ENCODE measurements at regions not wholly inside any gene's neighbourhood (a gene's known extent, or its start where the extent isn't known, plus 50 kb on each side); places are given as distances from the start of the nearest gene placed in this dataset.
A peak's percentile ranks its signal among the peaks of the same experiment; 100 is the strongest.
"Not testable (repeated sequence)": the region's sequence is repeated elsewhere in the genome, so short reads cannot be mapped to it uniquely, and the experiment has no call there.

GRCh38 chr4:163273922-163274321, 58.5 kb downstream of the NPY1R start:
- no peak for DNase-seq

- no peak for DNase-seq
Measured at GRCh38 chr4:163273203-163273602, 59.2 kb downstream of the NPY1R start.

- no peak for DNase-seq
Measured at GRCh38 chr4:163271555-163272127, 60.8 kb downstream of the NPY1R start.

- DNase-seq = no peak
Measured at GRCh38 chr4:163269869-163270268, 62.5 kb downstream of the NPY1R start.

- DNase-seq = no peak
Measured at GRCh38 chr4:163269166-163269565, 63.2 kb downstream of the NPY1R start.

- DNase-seq = no peak
Measured at GRCh38 chr4:163264934-163265333, 67.5 kb downstream of the NPY1R start.

- no peak for DNase-seq
Measured at GRCh38 chr4:163263606-163264005, 68.8 kb downstream of the NPY1R start.

GRCh38 chr4:163256680-163257343, 75.6 kb downstream of the NPY1R start:
- peak; percentile 9 to 12 for DNase-seq

GRCh38 chr4:163251204-163251603, 81.2 kb downstream of the NPY1R start:
- DNase-seq = peak; percentile 5 to 8

GRCh38 chr4:163249042-163249441, 82.4 kb upstream of the NAF1 start:
- no peak for DNase-seq

GRCh38 chr4:163245044-163245728, 78.5 kb upstream of the NAF1 start:
- no peak for DNase-seq

- DNase-seq = no peak
Measured at GRCh38 chr4:163243297-163243981, 76.7 kb upstream of the NAF1 start.

- DNase-seq = no peak
Measured at GRCh38 chr4:163237856-163238255, 71.2 kb upstream of the NAF1 start.

- not testable (repeated sequence) for DNase-seq
Measured at GRCh38 chr4:163236389-163236788, 69.7 kb upstream of the NAF1 start.

- DNase-seq = no peak
Measured at GRCh38 chr4:163233321-163233720, 66.6 kb upstream of the NAF1 start.

GRCh38 chr4:163228648-163229047, 62.0 kb upstream of the NAF1 start:
- no peak for DNase-seq

GRCh38 chr4:163221467-163221866, 54.8 kb upstream of the NAF1 start:
- no peak for DNase-seq

GRCh38 chr4:163217505-163217904, 50.8 kb upstream of the NAF1 start:
- DNase-seq = no peak
